ENCODE measurements at regions not wholly inside any gene's neighbourhood (a gene's known extent, or its start where the extent isn't known, plus 50 kb on each side); places are given as distances from the start of the nearest gene placed in this dataset.

GRCh38 chr9:91117959-91118703, 243.6 kb downstream of the AUH start:
- no peaks in the 10 kb centered on the region for H3K27me3 ChIP-seq
- peak in 1 of 2 donors; percentile 24 for DNase-seq (ENCODE audit: low spot score in 2 of 2)
- no peaks in the 10 kb centered on the region for H3K36me3 ChIP-seq
- H3K4me3 ChIP-seq: peak overlapping the region in 2 of 3 donors; percentile 30 to 54
- H3K4me1 ChIP-seq: no peaks in the 10 kb centered on the region
- intact Hi-C loops (cut with DNase I; ENCODE audit: low total_unique reads): no loop called here
- H3K27ac ChIP-seq: peak overlapping the region; percentile 54 to 77
- H3K9me3 ChIP-seq: no peaks in the 10 kb centered on the region
- TF ChIP-seq POLR2AphosphoS5 (IDR thresholded peaks at IDR 0.05) (peak in 1 of 3 donors; percentile 38), POLR2A (IDR thresholded peaks at IDR 0.05) (no peak)

GRCh38 chr9:91118704-91119025, 243.1 kb downstream of the AUH start:
- no peaks in the 10 kb centered on the region for H3K4me1 ChIP-seq
- H3K4me3 ChIP-seq: peak overlapping the region in 1 of 3 donors; percentile 54
- intact Hi-C loops (cut with DNase I; ENCODE audit: low total_unique reads): no loop called here
- no peak for DNase-seq (ENCODE audit: low spot score in 2 of 2)
- TF ChIP-seq POLR2AphosphoS5 (IDR thresholded peaks at IDR 0.05) (no peak), POLR2A (IDR thresholded peaks at IDR 0.05) (no peak), CTCF (IDR thresholded peaks at IDR 0.05) (no peak)
- no peaks in the 10 kb centered on the region for H3K36me3 ChIP-seq
- H3K27ac ChIP-seq: peak overlapping the region; percentile 54 to 77
- H3K27me3 ChIP-seq: no peaks in the 10 kb centered on the region
- H3K9me3 ChIP-seq: no peaks in the 10 kb centered on the region

GRCh38 chr9:91119142-91119541, 242.6 kb downstream of the AUH start:
- Histone ChIP-seq H3K4me1 (no peaks in the 10 kb centered on the region), H3K27ac (peak overlapping the region; percentile 15 to 64), H3K9me3 (no peaks in the 10 kb centered on the region), H3K36me3 (no peaks in the 10 kb centered on the region), H3K4me3 (peak overlapping the region in 1 of 3 donors; percentile 54), H3K27me3 (no peaks in the 10 kb centered on the region)
- DNase-seq (ENCODE audit: low spot score in 2 of 2): no peak
- intact Hi-C loops (cut with DNase I; ENCODE audit: low total_unique reads): no loop called here
- TF ChIP-seq CTCF (IDR thresholded peaks at IDR 0.05) (no peak), POLR2A (IDR thresholded peaks at IDR 0.05) (no peak), POLR2AphosphoS5 (IDR thresholded peaks at IDR 0.05) (no peak)

GRCh38 chr9:91119679-91120078, 242.0 kb downstream of the AUH start:
- no peaks in the 10 kb centered on the region for H3K4me1 ChIP-seq
- TF ChIP-seq POLR2AphosphoS5 (IDR thresholded peaks at IDR 0.05) (no peak), CTCF (IDR thresholded peaks at IDR 0.05) (no peak), POLR2A (IDR thresholded peaks at IDR 0.05) (no peak)
- no peak overlapping the region for H3K4me3 ChIP-seq
- H3K27ac ChIP-seq: peak overlapping the region in 1 of 2 donors; percentile 15
- no peaks in the 10 kb centered on the region for H3K27me3 ChIP-seq
- intact Hi-C loops (cut with DNase I; ENCODE audit: low total_unique reads): no loop called here
- no peak for DNase-seq (ENCODE audit: low spot score in 2 of 2)
- no peaks in the 10 kb centered on the region for H3K9me3 ChIP-seq
- no peaks in the 10 kb centered on the region for H3K36me3 ChIP-seq

- intact Hi-C loops (cut with DNase I; ENCODE audit: low total_unique reads): no loop called here
- TF ChIP-seq POLR2AphosphoS5 (IDR thresholded peaks at IDR 0.05) (no peak), CTCF (IDR thresholded peaks at IDR 0.05) (no peak), POLR2A (IDR thresholded peaks at IDR 0.05) (no peak)
Measured at GRCh38 chr9:91120200-91120599, 241.5 kb downstream of the AUH start.

More at GRCh38 chr9:91120200-91120599, 241.5 kb downstream of the AUH start:
- no peak for DNase-seq (ENCODE audit: low spot score in 2 of 2)
- no peaks in the 10 kb centered on the region for H3K36me3 ChIP-seq
- no peak overlapping the region for H3K4me3 ChIP-seq
- H3K4me1 ChIP-seq: no peaks in the 10 kb centered on the region
- no peak overlapping the region for H3K27ac ChIP-seq
- no peaks in the 10 kb centered on the region for H3K27me3 ChIP-seq
- no peaks in the 10 kb centered on the region for H3K9me3 ChIP-seq

Data from breast epithelium (tissue), 4 donors.